ENCODE measurements at regions not wholly inside any gene's neighbourhood (a gene's known extent, or its start where the extent isn't known, plus 50 kb on each side); places are given as distances from the start of the nearest gene placed in this dataset.

DNA sequence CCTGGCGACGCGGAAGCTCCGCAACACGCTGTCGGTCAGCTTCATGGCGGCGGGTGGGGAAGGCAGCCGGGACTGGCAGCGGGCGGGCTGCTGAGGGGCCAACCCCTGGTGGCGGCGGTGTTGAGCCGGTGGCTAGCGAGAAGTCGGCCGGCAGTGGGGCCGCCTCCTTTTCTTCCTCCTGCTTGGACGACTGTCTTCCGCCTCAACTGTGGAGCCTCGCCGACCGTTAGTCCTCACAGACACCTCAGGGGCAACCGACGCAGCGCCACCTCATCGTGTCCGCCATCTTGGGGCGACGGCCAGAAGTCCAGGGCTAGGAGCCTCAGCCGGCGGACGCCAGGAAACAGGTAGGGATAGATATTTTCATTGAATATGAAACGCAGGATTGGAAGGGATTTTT is 875.1 kb downstream of the NSUN3 start:
- TF ChIP-seq, protein P1, sequence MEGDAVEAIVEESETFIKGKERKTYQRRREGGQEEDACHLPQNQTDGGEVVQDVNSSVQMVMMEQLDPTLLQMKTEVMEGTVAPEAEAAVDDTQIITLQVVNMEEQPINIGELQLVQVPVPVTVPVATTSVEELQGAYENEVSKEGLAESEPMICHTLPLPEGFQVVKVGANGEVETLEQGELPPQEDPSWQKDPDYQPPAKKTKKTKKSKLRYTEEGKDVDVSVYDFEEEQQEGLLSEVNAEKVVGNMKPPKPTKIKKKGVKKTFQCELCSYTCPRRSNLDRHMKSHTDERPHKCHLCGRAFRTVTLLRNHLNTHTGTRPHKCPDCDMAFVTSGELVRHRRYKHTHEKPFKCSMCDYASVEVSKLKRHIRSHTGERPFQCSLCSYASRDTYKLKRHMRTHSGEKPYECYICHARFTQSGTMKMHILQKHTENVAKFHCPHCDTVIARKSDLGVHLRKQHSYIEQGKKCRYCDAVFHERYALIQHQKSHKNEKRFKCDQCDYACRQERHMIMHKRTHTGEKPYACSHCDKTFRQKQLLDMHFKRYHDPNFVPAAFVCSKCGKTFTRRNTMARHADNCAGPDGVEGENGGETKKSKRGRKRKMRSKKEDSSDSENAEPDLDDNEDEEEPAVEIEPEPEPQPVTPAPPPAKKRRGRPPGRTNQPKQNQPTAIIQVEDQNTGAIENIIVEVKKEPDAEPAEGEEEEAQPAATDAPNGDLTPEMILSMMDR (IDR thresholded peaks at IDR 0.05; ENCODE audit: insufficient read depth, low read depth, low read length): no peak
- TF ChIP-seq EZH2 (IDR thresholded peaks at IDR 0.05; ENCODE audit: insufficient read depth, low read length): no peak

Data from astrocyte (in vitro differentiated cells and primary cell).